ENCODE measurements at regions not wholly inside any gene's neighbourhood (a gene's known extent, or its start where the extent isn't known, plus 50 kb on each side); places are given as distances from the start of the nearest gene placed in this dataset.

- 57 to 61% (median 58%) methylated on average over 3 of the region's 3 CpGs for WGBS, 4 donors
- H3K4me3 ChIP-seq, result no peak overlapping the region
- DNase-seq, result no peak
- H3K4me1 ChIP-seq (replicated peaks in 1 of 2), result no peaks in the 10 kb centered on the region
- intact Hi-C loops (cut with DNase I), result no loop called here
- H3K27ac ChIP-seq, result no peak overlapping the region
- H3K9me3 ChIP-seq (replicated peaks in 1 of 3), result no peaks in the 10 kb centered on the region
- H3K27me3 ChIP-seq, result no peaks in the 10 kb centered on the region
- no peaks in the 10 kb centered on the region for H3K36me3 ChIP-seq (replicated peaks in 1 of 2)
- TF ChIP-seq POLR2A (IDR thresholded peaks at IDR 0.05), result no peak
- TF ChIP-seq CTCF (IDR thresholded peaks at IDR 0.05), result no peak
Observed at GRCh38 chr5:76021936-76022584, 61.1 kb upstream of the SV2C start.

GRCh38 chr5:76016258-76016657, 66.9 kb upstream of the SV2C start:
- Histone ChIP-seq H3K9me3 (replicated peaks in 1 of 3) (no peaks in the 10 kb centered on the region), H3K27ac (no peak overlapping the region), H3K36me3 (replicated peaks in 1 of 2) (no peaks in the 10 kb centered on the region), H3K27me3 (no peaks in the 10 kb centered on the region), H3K4me3 (no peak overlapping the region), H3K4me1 (replicated peaks in 1 of 2) (no peaks in the 10 kb centered on the region)
- no peak for DNase-seq
- intact Hi-C loops (cut with DNase I), result no loop called here
- TF ChIP-seq POLR2A (IDR thresholded peaks at IDR 0.05), result no peak
- TF ChIP-seq CTCF (IDR thresholded peaks at IDR 0.05), result no peak
- WGBS, 4 donors, result 75 to 88% (median 85%) methylated on average over 1 of the region's 1 CpG

DNA sequence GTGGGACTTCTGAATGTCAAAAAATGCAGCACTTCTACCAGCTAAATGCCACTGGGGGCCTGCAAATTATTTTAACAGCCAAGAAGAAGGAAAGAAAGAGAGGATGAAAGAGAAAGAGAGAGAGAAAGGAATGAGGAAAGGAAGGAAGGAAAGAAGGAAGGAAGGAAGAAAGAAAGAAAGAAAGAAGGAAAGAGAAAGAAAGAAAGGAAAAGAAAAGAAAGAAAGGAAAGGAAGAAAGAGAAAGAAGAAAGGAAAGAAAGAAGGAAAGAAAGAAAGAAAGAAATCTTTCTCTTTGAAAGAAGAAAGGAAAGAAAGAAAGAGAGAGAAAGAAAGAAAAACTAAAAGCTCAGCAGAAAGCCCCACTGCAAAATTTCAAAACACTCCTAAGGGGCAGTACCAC, 69.2 kb upstream of the SV2C start:
- TF ChIP-seq CTCF (IDR thresholded peaks at IDR 0.05) (no peak), POLR2A (IDR thresholded peaks at IDR 0.05) (no peak)
- Histone ChIP-seq H3K9me3 (replicated peaks in 1 of 3) (no peaks in the 10 kb centered on the region), H3K4me1 (replicated peaks in 1 of 2) (no peaks in the 10 kb centered on the region), H3K4me3 (no peak overlapping the region), H3K27me3 (no peaks in the 10 kb centered on the region), H3K36me3 (replicated peaks in 1 of 2) (no peaks in the 10 kb centered on the region), H3K27ac (no peak overlapping the region)
- intact Hi-C loops (cut with DNase I), result no loop called here
- DNase-seq, result no peak

DNA sequence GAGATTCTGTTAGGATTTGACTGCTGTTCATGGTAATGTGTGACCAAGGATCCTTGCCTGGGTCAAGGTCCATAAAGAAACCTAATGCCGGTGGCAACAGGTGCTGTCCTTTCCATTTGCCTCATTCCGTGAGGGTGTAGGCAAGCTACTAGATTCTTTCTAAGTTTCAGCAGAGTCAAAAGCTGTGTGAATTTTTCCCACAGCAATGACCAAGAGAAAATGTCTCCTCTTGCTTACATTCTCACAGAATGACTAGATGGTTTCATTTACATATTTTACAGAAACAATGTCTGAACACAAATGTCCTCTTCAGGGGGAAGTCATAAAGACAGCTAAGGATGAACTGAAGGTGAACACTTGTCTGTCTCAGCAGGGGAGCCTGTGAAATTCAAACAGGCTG, 75.3 kb upstream of the SV2C start:
- Histone ChIP-seq H3K27ac (no peak overlapping the region), H3K27me3 (no peaks in the 10 kb centered on the region), H3K36me3 (replicated peaks in 1 of 2) (no peaks in the 10 kb centered on the region), H3K4me3 (no peak overlapping the region), H3K9me3 (replicated peaks in 1 of 3) (no peaks in the 10 kb centered on the region), H3K4me1 (replicated peaks in 1 of 2) (no peaks in the 10 kb centered on the region)
- 69 to 93% (median 78%) methylated on average over 2 of the region's 2 CpGs for WGBS, 4 donors
- intact Hi-C loops (cut with DNase I), result no loop called here
- TF ChIP-seq POLR2A (IDR thresholded peaks at IDR 0.05), result no peak
- TF ChIP-seq CTCF (IDR thresholded peaks at IDR 0.05), result no peak
- no peak for DNase-seq
